ENCODE measurements at regions not wholly inside any gene's neighbourhood (a gene's known extent, or its start where the extent isn't known, plus 50 kb on each side); places are given as distances from the start of the nearest gene placed in this dataset.

GRCh38 chr2:239582476-239582875, 181.7 kb upstream of the HDAC4 start:
- no peak overlapping the region for H3K27ac Mint-ChIP-seq (ENCODE audit: low read depth)
- no peaks in the 10 kb centered on the region for H3K4me1 Mint-ChIP-seq
- ATAC-seq (replicated peaks; ENCODE audit: extremely low read depth, poor library complexity, severe bottlenecking): no peak
- H3K27me3 Mint-ChIP-seq: peaks cover 13% of the 10 kb centered on the region
- no peak for DNase-seq (ENCODE audit: low spot score in 2 of 2)
- H3K9me3 Mint-ChIP-seq: no peaks in the 10 kb centered on the region
- H3K4me3 Mint-ChIP-seq: no peak overlapping the region
- no peaks in the 10 kb centered on the region for H3K36me3 Mint-ChIP-seq (ENCODE audit: insufficient read depth)

GRCh38 chr2:239581352-239581901, 180.6 kb upstream of the HDAC4 start:
- H3K4me3 Mint-ChIP-seq: no peak overlapping the region
- peaks cover 23% of the 10 kb centered on the region for H3K27me3 Mint-ChIP-seq
- no peak overlapping the region for H3K27ac Mint-ChIP-seq (ENCODE audit: low read depth)
- no peak for ATAC-seq (replicated peaks; ENCODE audit: extremely low read depth, poor library complexity, severe bottlenecking)
- H3K4me1 Mint-ChIP-seq: no peaks in the 10 kb centered on the region
- no peaks in the 10 kb centered on the region for H3K9me3 Mint-ChIP-seq
- no peaks in the 10 kb centered on the region for H3K36me3 Mint-ChIP-seq (ENCODE audit: insufficient read depth)
- no peak for DNase-seq (ENCODE audit: low spot score in 2 of 2)

- no peak for ATAC-seq (replicated peaks; ENCODE audit: extremely low read depth, poor library complexity, severe bottlenecking)
Observed at GRCh38 chr2:239580199-239580527, 179.3 kb upstream of the HDAC4 start.

GRCh38 chr2:239579524-239580198, 178.8 kb upstream of the HDAC4 start:
- no peaks in the 10 kb centered on the region for H3K36me3 Mint-ChIP-seq (ENCODE audit: insufficient read depth)
- H3K27ac Mint-ChIP-seq (ENCODE audit: low read depth): no peak overlapping the region
- H3K27me3 Mint-ChIP-seq: peaks cover 18% of the 10 kb centered on the region
- DNase-seq (ENCODE audit: low spot score in 2 of 2) (no peak), ATAC-seq (replicated peaks; ENCODE audit: extremely low read depth, poor library complexity, severe bottlenecking) (no peak)
- no peaks in the 10 kb centered on the region for H3K4me1 Mint-ChIP-seq
- no peak overlapping the region for H3K4me3 Mint-ChIP-seq
- no peaks in the 10 kb centered on the region for H3K9me3 Mint-ChIP-seq

More at GRCh38 chr2:239580199-239580527, 179.3 kb upstream of the HDAC4 start:
- H3K4me3 Mint-ChIP-seq: no peak overlapping the region
- H3K9me3 Mint-ChIP-seq: no peaks in the 10 kb centered on the region
- H3K4me1 Mint-ChIP-seq: no peaks in the 10 kb centered on the region
- no peaks in the 10 kb centered on the region for H3K36me3 Mint-ChIP-seq (ENCODE audit: insufficient read depth)
- peaks cover 23% of the 10 kb centered on the region for H3K27me3 Mint-ChIP-seq
- no peak overlapping the region for H3K27ac Mint-ChIP-seq (ENCODE audit: low read depth)
- DNase-seq (ENCODE audit: low spot score in 2 of 2): no peak

- no peak for ATAC-seq (replicated peaks; ENCODE audit: extremely low read depth, poor library complexity, severe bottlenecking)
- no peaks in the 10 kb centered on the region for H3K4me1 Mint-ChIP-seq
Observed at GRCh38 chr2:239579081-239579480, 178.3 kb upstream of the HDAC4 start.

GRCh38 chr2:239578381-239578780, 177.6 kb upstream of the HDAC4 start:
- Mint-ChIP-seq H3K4me3 (no peak overlapping the region), H3K36me3 (ENCODE audit: insufficient read depth) (no peaks in the 10 kb centered on the region), H3K27me3 (peaks cover 15% of the 10 kb centered on the region), H3K4me1 (no peaks in the 10 kb centered on the region), H3K9me3 (no peaks in the 10 kb centered on the region), H3K27ac (ENCODE audit: low read depth) (no peak overlapping the region)
- ATAC-seq (replicated peaks; ENCODE audit: extremely low read depth, poor library complexity, severe bottlenecking) (no peak), DNase-seq (ENCODE audit: low spot score in 2 of 2) (no peak)

More at GRCh38 chr2:239579081-239579480, 178.3 kb upstream of the HDAC4 start:
- DNase-seq (ENCODE audit: low spot score in 2 of 2): no peak
- no peak overlapping the region for H3K4me3 Mint-ChIP-seq
- H3K27me3 Mint-ChIP-seq: peaks cover 15% of the 10 kb centered on the region
- H3K9me3 Mint-ChIP-seq: no peaks in the 10 kb centered on the region
- no peaks in the 10 kb centered on the region for H3K36me3 Mint-ChIP-seq (ENCODE audit: insufficient read depth)
- H3K27ac Mint-ChIP-seq (ENCODE audit: low read depth): no peak overlapping the region

- no peak for DNase-seq (ENCODE audit: low spot score in 2 of 2)
- Mint-ChIP-seq H3K27ac (ENCODE audit: low read depth) (no peak overlapping the region), H3K9me3 (no peaks in the 10 kb centered on the region), H3K27me3 (peaks cover 19% of the 10 kb centered on the region), H3K36me3 (ENCODE audit: insufficient read depth) (no peaks in the 10 kb centered on the region), H3K4me3 (no peak overlapping the region), H3K4me1 (no peaks in the 10 kb centered on the region)
- no peak for ATAC-seq (replicated peaks; ENCODE audit: extremely low read depth, poor library complexity, severe bottlenecking)
Observed at GRCh38 chr2:239577935-239578334, 177.1 kb upstream of the HDAC4 start.

GRCh38 chr2:239576784-239577685, 176.2 kb upstream of the HDAC4 start:
- no peak overlapping the region for H3K27ac Mint-ChIP-seq (ENCODE audit: low read depth)
- H3K4me1 Mint-ChIP-seq: no peaks in the 10 kb centered on the region
- DNase-seq (ENCODE audit: low spot score in 2 of 2) (no peak), ATAC-seq (replicated peaks; ENCODE audit: extremely low read depth, poor library complexity, severe bottlenecking) (no peak)
- peaks cover 28% of the 10 kb centered on the region for H3K27me3 Mint-ChIP-seq
- H3K4me3 Mint-ChIP-seq: no peak overlapping the region
- no peaks in the 10 kb centered on the region for H3K9me3 Mint-ChIP-seq
- H3K36me3 Mint-ChIP-seq (ENCODE audit: insufficient read depth): peaks cover 5% of the 10 kb centered on the region

GRCh38 chr2:239575931-239576445, 175.2 kb upstream of the HDAC4 start:
- Mint-ChIP-seq H3K9me3 (no peaks in the 10 kb centered on the region), H3K36me3 (ENCODE audit: insufficient read depth) (peaks cover 5% of the 10 kb centered on the region), H3K4me3 (no peak overlapping the region), H3K4me1 (no peaks in the 10 kb centered on the region), H3K27ac (ENCODE audit: low read depth) (no peak overlapping the region), H3K27me3 (peaks cover 28% of the 10 kb centered on the region)
- DNase-seq (ENCODE audit: low spot score in 2 of 2): no peak
- ATAC-seq (replicated peaks; ENCODE audit: extremely low read depth, poor library complexity, severe bottlenecking): no peak

- Mint-ChIP-seq H3K9me3 (no peaks in the 10 kb centered on the region), H3K36me3 (ENCODE audit: insufficient read depth) (peaks cover 5% of the 10 kb centered on the region), H3K27me3 (peaks cover 28% of the 10 kb centered on the region), H3K27ac (ENCODE audit: low read depth) (no peak overlapping the region), H3K4me1 (no peaks in the 10 kb centered on the region), H3K4me3 (no peak overlapping the region)
- no peak for DNase-seq (ENCODE audit: low spot score in 2 of 2)
- ATAC-seq (replicated peaks; ENCODE audit: extremely low read depth, poor library complexity, severe bottlenecking): no peak
Observed at GRCh38 chr2:239574434-239575156, 173.8 kb upstream of the HDAC4 start.

- Mint-ChIP-seq H3K4me1 (no peaks in the 10 kb centered on the region), H3K9me3 (no peaks in the 10 kb centered on the region), H3K36me3 (ENCODE audit: insufficient read depth) (peaks cover 5% of the 10 kb centered on the region), H3K27ac (ENCODE audit: low read depth) (no peak overlapping the region), H3K4me3 (no peak overlapping the region), H3K27me3 (peaks cover 28% of the 10 kb centered on the region)
- ATAC-seq (replicated peaks; ENCODE audit: extremely low read depth, poor library complexity, severe bottlenecking) (no peak), DNase-seq (ENCODE audit: low spot score in 2 of 2) (no peak)
Observed at GRCh38 chr2:239574054-239574433, 173.2 kb upstream of the HDAC4 start.

- H3K27ac Mint-ChIP-seq (ENCODE audit: low read depth): no peak overlapping the region
- peaks cover 14% of the 10 kb centered on the region for H3K27me3 Mint-ChIP-seq
- H3K4me1 Mint-ChIP-seq: no peaks in the 10 kb centered on the region
- H3K36me3 Mint-ChIP-seq (ENCODE audit: insufficient read depth): peaks cover 5% of the 10 kb centered on the region
- no peak for ATAC-seq (replicated peaks; ENCODE audit: extremely low read depth, poor library complexity, severe bottlenecking)
- DNase-seq (ENCODE audit: low spot score in 2 of 2): no peak
- no peak overlapping the region for H3K4me3 Mint-ChIP-seq
- no peaks in the 10 kb centered on the region for H3K9me3 Mint-ChIP-seq
Observed at GRCh38 chr2:239570971-239571520, 170.2 kb upstream of the HDAC4 start.

Data from central memory CD8-positive, alpha-beta T cell (primary cell).